H9 (cell line): ENCODE measurements at regions not wholly inside any gene's neighbourhood (a gene's known extent, or its start where the extent isn't known, plus 50 kb on each side); places are given as distances from the start of the nearest gene placed in this dataset.

Source experiments
- DNase-seq: peaks from one replicate; pipeline ENCODE4 v3.0.0-alpha.2; 2017
- H2AFZ ChIP-seq: one replicate; pipeline ENCODE4 v1.6.1; 2013; ENCODE audit warnings: mild to moderate bottlenecking, low read length, control low read depth, moderate library complexity
- H2AK5ac ChIP-seq: 2 replicates; pipeline ENCODE4 v1.6.1; 2013; ENCODE audit warnings: low read length, control low read depth, mixed read lengths; ENCODE audit not compliant: insufficient read length
- H2BK120ac ChIP-seq: one replicate; pipeline ENCODE4 v1.6.1; 2013; ENCODE audit warnings: low read depth, mild to moderate bottlenecking, low read length, control low read depth, inconsistent platforms; ENCODE audit not compliant: poor library complexity, severe bottlenecking
- H2BK12ac ChIP-seq: 2 replicates; pipeline ENCODE4 v1.6.1; 2013; ENCODE audit warnings: low read length, control low read depth, mixed read lengths, low read depth; ENCODE audit not compliant: insufficient read length
- H2BK15ac ChIP-seq: 2 replicates; pipeline ENCODE4 v1.6.1; 2013; ENCODE audit warnings: low read depth, low read length, control low read depth
- H2BK20ac ChIP-seq: one replicate; pipeline ENCODE4 v1.6.1; 2013; ENCODE audit warnings: low read depth, mild to moderate bottlenecking, low read length, control low read depth, inconsistent platforms; ENCODE audit not compliant: poor library complexity, severe bottlenecking
- H2BK5ac ChIP-seq: 2 replicates; pipeline ENCODE4 v1.6.1; 2013; ENCODE audit warnings: low read length, control low read depth, mixed read lengths; ENCODE audit not compliant: insufficient read length
- H3K14ac ChIP-seq: 2 replicates; pipeline ENCODE4 v1.6.1; 2013; ENCODE audit warnings: low read length, control low read depth; ENCODE audit not compliant: insufficient read depth
- H3K18ac ChIP-seq: 2 replicates; pipeline ENCODE4 v1.6.1; 2013; ENCODE audit warnings: low read depth, mild to moderate bottlenecking, mixed read lengths, low read length, control low read depth; ENCODE audit not compliant: insufficient read length
- H3K23ac ChIP-seq: 2 replicates; pipeline ENCODE4 v1.6.1; 2013; ENCODE audit warnings: low read length, control low read depth, mixed read lengths, low read depth; ENCODE audit not compliant: insufficient read length
- H3K23me2 ChIP-seq: 2 replicates; pipeline ENCODE4 v1.6.1; 2013; ENCODE audit warnings: low read depth, mild to moderate bottlenecking, mixed read lengths, low read length, control low read depth; ENCODE audit not compliant: insufficient read length, poor library complexity, severe bottlenecking
- H3K27ac ChIP-seq: 2 replicates; pipeline ENCODE4 v1.5.1; 2013; ENCODE audit warnings: low read length, control low read depth, mixed read lengths, low read depth; ENCODE audit not compliant: insufficient read length
- H3K27me3 ChIP-seq: 2 replicates; pipeline ENCODE4 v1.6.1; 2013; ENCODE audit warnings: low read length, control low read depth, inconsistent platforms; ENCODE audit not compliant: insufficient read depth
- H3K4ac ChIP-seq: 2 replicates; pipeline ENCODE4 v1.6.1; 2013; ENCODE audit warnings: low read depth, mild to moderate bottlenecking, control low read depth, inconsistent platforms, low read length, moderate library complexity
- H3K4me1 ChIP-seq: 2 replicates; pipeline ENCODE4 v1.6.1; 2013; ENCODE audit warnings: low read length, control low read depth, inconsistent platforms; ENCODE audit not compliant: insufficient read depth
- H3K4me2 ChIP-seq: 2 replicates; pipeline ENCODE4 v1.6.1; 2013; ENCODE audit warnings: low read length, control low read depth, mixed read lengths; ENCODE audit not compliant: insufficient read length, insufficient read depth
- H3K56ac ChIP-seq: 2 replicates; pipeline ENCODE4 v1.6.1; 2013; ENCODE audit warnings: low read depth, mild to moderate bottlenecking, mixed read lengths, low read length, control low read depth; ENCODE audit not compliant: insufficient read length
- H3K79me1 ChIP-seq: 2 replicates; pipeline ENCODE4 v1.6.1; 2013; ENCODE audit warnings: low read depth, mild to moderate bottlenecking, moderate library complexity, low read length, control low read depth, inconsistent platforms; ENCODE audit not compliant: insufficient read depth, poor library complexity, severe bottlenecking
- H3K79me2 ChIP-seq: 2 replicates; pipeline ENCODE4 v1.6.1; 2013; ENCODE audit warnings: low read length, control low read depth, inconsistent platforms; ENCODE audit not compliant: insufficient read depth
- H3K9ac ChIP-seq: 2 replicates; pipeline ENCODE4 v1.6.1; 2013; ENCODE audit warnings: low read length, control low read depth, mixed read lengths; ENCODE audit not compliant: insufficient read length; ENCODE audit errors: extremely low read depth
- H3K9me3 ChIP-seq: one replicate; pipeline ENCODE4 v1.6.1; 2013; ENCODE audit warnings: low read depth, low read length, inconsistent platforms; ENCODE audit not compliant: control insufficient read depth
- H3T11ph ChIP-seq: one replicate; pipeline ENCODE4 v1.6.1; 2013; ENCODE audit warnings: mild to moderate bottlenecking, low read length, control low read depth, inconsistent platforms
- H4K20me1 ChIP-seq: one replicate; pipeline ENCODE4 v1.6.1; 2013; ENCODE audit not compliant: control insufficient read depth, insufficient read length, insufficient read depth
- H4K5ac ChIP-seq: 2 replicates; pipeline ENCODE4 v1.6.1; 2013; ENCODE audit warnings: low read depth, mild to moderate bottlenecking, mixed read lengths, low read length, control low read depth; ENCODE audit not compliant: insufficient read length
- H4K8ac ChIP-seq: replicated peaks from 2 replicates; pipeline ENCODE4 v1.6.1; 2013; ENCODE audit warnings: low read length, control low read depth, mixed read lengths, low read depth; ENCODE audit not compliant: insufficient read length
- H4K91ac ChIP-seq: 2 replicates; pipeline ENCODE4 v1.6.1; 2013; ENCODE audit warnings: low read depth, mild to moderate bottlenecking, moderate library complexity, mixed read lengths, low read length, control low read depth; ENCODE audit not compliant: insufficient read length
- H3K27ac Mint-ChIP-seq, 3 experiments: 2 replicates in 2 of 3; 3 replicates in 1 of 3; pipeline ENCODE4 v1.8.0; 2020 to 2021; ENCODE audit warnings: mixed read lengths in 3 of 3, mild to moderate bottlenecking in 1 of 3, moderate library complexity in 1 of 3
- H3K27me3 Mint-ChIP-seq: 2 replicates; pipeline ENCODE4 v1.8.0; 2021; ENCODE audit warnings: low read depth, mild to moderate bottlenecking, moderate library complexity, mixed read lengths
- H3K36me3 Mint-ChIP-seq, 3 experiments: 2 replicates in 2 of 3; 3 replicates in 1 of 3; pipeline ENCODE4 v1.8.0; 2020 to 2021; ENCODE audit warnings: low read depth in 3 of 3, mixed read lengths in 3 of 3; ENCODE audit not compliant: insufficient read depth in 1 of 3
- H3K4me1 Mint-ChIP-seq, 2 experiments: 2 replicates each; pipeline ENCODE4 v1.8.0; 2020; ENCODE audit warnings: mixed read lengths in 2 of 2
- H3K4me3 Mint-ChIP-seq, 2 experiments: 2 replicates in 1 of 2; 3 replicates in 1 of 2; pipeline ENCODE4 v1.8.0; 2020 to 2021; ENCODE audit warnings: mild to moderate bottlenecking in 2 of 2, mixed read lengths in 2 of 2, moderate library complexity in 1 of 2
- H3K9me3 Mint-ChIP-seq, 2 experiments: 2 replicates in 1 of 2; 3 replicates in 1 of 2; pipeline ENCODE4 v1.8.0; 2020; ENCODE audit warnings: mild to moderate bottlenecking in 2 of 2, mixed read lengths in 2 of 2, moderate library complexity in 1 of 2
- CTCF ChIP-seq: fragments of 200-600 bp; sonication (generic); conservative IDR thresholded peaks from 3 replicates; pipeline ENCODE4 v1.8.0; 2021; ENCODE audit warnings: antibody characterized with exemption, mild to moderate bottlenecking
- WGBS: extraction: QIAGEN DNeasy Blood & Tissue Kit; methylation state at CpG from one replicate; pipeline ENCODE4 v1.1.7; 2013; ENCODE audit warnings: missing lambda C conversion rate, low lambda C conversion rate, mixed read lengths; ENCODE audit not compliant: insufficient read length; ENCODE audit errors: extremely low coverage; 5-methylcytosine and 5-hydroxymethylcytosine counted together

- Mint-ChIP-seq H3K27me3 (peaks cover 5% of the 10 kb centered on the region), H3K36me3 (peaks cover 0 to 5% (median 1%) of the 10 kb centered on the region in 3 experiments; a peak in 3 of 7 replicates), H3K9me3 (peaks cover 3 to 4% of the 10 kb centered on the region in 2 experiments; a peak in 4 of 5 replicates), H3K4me1 (peaks cover 7 to 16% of the 10 kb centered on the region in 2 experiments), H3K27ac (no peak overlapping the region; a peak in 1 of 7 replicates), H3K4me3 (no peak overlapping the region)
- no CpG with 5 or more reads among the region's 10 CpGs for WGBS
- DNase-seq, result no peak
- Histone ChIP-seq H2BK15ac (no peak overlapping the region), H3K9me3 (no peaks in the 10 kb centered on the region), H2BK12ac (no peak overlapping the region), H2AK5ac (no peak overlapping the region), H3K56ac (no peak overlapping the region), H4K91ac (no peak overlapping the region), H2BK120ac (no peak overlapping the region), H3K27ac (no peak overlapping the region), H3T11ph (no peak overlapping the region), H3K18ac (no peak overlapping the region), H2BK20ac (no peak overlapping the region), H3K4ac (no peak overlapping the region), H3K4me2 (no peak overlapping the region), H3K79me2 (no peaks in the 10 kb centered on the region), H3K9ac (no peak overlapping the region), H3K79me1 (no peaks in the 10 kb centered on the region), H3K27me3 (no peaks in the 10 kb centered on the region), H2AFZ (no peak overlapping the region), H3K14ac (no peak overlapping the region), H3K23ac (no peak overlapping the region), H4K20me1 (no peaks in the 10 kb centered on the region), H3K4me1 (no peaks in the 10 kb centered on the region), H3K23me2 (no peaks in the 10 kb centered on the region), H4K8ac (no peak overlapping the region), H2BK5ac (no peak overlapping the region), H4K5ac (no peak overlapping the region)
- TF ChIP-seq CTCF, result no peak
Measured at GRCh38 chr2:3071685-3072263, 305.8 kb downstream of the EIPR1 start.
